Frontal cortex (tissue), 3 donors: ENCODE measurements at regions not wholly inside any gene's neighbourhood (a gene's known extent, or its start where the extent isn't known, plus 50 kb on each side); places are given as distances from the start of the nearest gene placed in this dataset.

Source experiments
- DNase-seq, 2 donors: peaks; one replicate each; pipeline ENCODE4 v3.0.0; 2012; ENCODE audit warnings: low spot score in 2 of 2
- FAIRE-seq: peaks from 2 replicates; lab custom pipeline; 2012; peaks lifted over from hg19 to GRCh38; lab: Jason Lieb, UNC
- donor health status: control.
- donor health status: control.
- donor health status: control.

DNA sequence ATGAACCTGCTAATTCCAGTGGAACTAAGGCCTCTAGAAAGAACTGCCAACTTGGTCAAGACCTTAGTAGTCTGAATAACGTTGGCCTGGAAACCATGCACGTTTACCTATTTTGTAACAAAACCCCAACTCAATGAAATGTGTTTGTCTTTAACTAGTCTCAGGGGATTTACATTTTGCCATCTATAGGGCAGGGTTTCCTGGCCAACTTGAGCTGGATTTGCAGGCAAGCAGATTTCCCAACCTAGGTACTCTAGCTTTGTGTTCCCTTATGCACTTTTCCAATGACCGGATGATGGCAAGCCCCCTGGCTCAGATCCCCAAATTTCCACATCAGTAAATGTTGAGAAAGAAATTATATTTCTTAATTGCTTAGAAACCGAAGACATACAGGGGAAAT lies 114.5 kb downstream of the IRS2 start:
- no peak for DNase-seq
- FAIRE-seq: no peak

DNA sequence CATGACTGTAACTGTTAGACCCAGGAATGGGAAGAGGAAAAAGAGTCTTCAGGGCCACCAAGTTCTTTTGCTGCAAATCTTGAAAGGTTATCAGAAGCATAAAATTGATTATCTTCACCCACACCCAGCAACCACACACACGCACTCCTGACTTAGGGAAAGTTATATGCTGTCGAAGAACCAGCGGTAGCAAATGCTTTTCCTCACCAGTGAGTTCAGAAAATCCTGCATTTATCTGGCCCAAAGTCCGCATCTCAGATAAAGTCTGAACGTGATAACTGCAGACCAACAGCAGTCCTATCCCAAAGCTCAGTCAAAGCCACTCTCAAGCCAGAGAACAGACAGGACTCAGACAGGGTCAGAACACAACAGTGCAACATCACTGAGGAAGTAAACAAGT lies 115.6 kb downstream of the IRS2 start:
- FAIRE-seq (no peak), DNase-seq (no peak)

DNA sequence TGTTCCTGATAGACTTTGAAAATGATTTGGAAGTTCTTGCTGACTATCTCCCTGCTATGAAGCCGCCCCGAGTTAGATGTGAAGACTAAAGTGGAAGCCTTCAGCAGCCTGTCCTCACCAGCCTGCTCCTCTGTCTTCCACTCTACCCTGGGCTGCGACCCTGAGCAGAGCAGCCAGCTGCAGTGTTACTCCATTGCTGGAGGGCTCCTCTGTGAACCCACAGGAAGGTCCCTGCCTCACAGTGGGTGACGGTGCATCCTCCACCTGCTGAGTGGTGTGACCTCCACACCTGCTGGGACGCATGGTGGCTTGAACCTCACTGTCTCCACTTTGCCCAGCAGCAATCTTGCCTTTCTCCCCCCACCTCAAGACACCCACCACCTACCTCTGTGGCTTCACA lies 116.4 kb downstream of the IRS2 start:
- DNase-seq (no peak), FAIRE-seq (no peak)

DNA sequence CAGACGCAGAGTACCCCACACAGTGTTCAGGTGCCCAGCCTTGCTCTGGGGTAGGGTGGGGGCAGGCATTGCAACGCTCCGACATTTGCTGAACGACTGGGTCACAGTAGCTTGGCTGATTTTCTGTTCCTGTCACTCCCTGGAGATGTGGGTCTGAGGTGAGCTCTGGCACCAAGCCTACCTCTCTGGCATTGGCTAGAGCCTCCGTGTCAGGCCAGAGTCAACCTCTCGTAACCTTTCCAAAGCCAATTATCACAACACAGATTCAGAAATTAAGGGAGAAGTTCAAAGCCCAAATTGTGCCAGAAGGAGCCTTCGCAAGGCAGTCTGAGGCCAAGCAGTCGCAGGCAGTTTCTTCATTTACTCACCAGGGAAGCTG lies 117.2 kb downstream of the IRS2 start:
- FAIRE-seq: no peak
- no peak for DNase-seq

DNA sequence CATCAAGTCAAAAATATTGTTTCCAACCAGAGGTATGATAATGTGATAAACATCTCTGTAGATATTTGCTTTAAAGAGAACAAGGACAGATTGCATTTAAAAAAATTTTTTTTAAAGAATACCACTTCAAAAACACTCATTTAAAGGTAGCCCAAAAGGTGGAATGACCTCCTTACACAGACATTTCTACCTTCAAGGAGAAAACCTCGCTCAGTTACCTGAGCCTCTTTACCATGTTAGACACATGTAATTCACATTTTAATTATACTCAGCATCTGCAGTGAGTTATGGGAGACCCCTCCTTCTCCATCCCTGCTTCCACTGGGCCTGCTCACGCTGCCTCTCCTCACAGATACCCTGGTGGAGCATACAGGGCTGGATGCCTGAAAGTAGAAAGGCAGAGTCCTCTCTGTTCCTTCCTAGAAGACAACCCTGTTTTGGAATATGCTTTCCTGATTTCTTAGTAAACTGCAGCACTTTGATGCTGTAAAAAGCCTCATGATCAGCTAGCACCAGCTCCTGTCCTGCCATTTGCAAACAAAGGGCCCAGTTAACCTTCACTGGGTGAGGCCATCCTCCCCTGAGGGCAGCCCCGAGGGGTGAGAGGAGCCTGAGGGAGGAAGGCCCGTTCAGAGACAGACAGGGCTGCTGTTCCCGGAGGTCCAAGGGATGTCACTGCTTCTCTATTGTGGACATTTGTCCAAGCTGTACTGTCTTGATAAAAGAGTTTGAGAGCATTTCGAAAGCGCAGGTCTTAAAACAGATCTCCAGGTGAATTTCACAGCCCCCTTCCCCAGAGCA lies 117.8 kb downstream of the IRS2 start:
- FAIRE-seq (no peak), DNase-seq (no peak)

DNA sequence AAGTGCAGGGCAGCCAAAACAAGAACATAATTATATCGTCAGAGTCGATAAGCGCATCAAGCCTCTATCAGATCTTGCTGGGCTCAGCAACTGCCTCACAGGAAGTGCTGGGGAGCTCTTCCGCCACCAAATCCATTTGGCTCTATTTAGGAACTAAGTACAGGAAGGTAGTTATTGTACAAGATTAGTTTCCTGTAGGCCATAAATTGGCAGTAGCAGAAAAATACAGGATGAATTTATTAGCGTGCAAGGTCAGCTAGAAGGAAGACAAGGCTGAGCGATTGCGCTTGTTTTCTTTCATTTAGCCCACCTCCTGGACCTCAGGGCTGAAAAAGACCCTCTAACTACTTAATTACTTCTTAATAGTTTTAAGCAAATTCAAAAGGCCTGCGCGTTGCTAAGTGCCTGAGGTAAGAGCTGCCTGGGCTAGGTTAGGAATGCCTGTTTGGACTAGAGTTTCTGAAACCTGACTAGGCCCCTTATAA lies 118.5 kb downstream of the IRS2 start:
- no peak for FAIRE-seq
- no peak for DNase-seq

DNA sequence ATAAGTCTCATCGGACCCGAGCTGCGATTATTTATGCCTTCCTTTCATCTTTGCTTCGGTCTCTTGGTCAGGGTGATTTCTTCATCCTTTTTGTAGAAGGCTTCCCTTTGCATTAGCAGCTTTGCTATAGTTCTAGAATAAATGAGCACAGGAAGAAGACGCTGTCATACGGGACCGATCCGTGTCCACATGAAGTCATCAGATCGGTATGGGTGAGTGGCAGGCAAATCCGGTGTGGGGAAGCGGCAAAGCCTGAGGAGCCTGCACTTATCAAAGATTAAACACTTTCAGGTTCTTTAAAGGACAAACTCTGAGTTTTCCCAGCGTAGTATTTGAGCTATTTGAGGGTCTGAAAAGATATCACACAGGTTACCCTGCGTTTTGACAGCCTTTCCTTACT lies 119.3 kb downstream of the IRS2 start:
- FAIRE-seq: no peak
- no peak for DNase-seq

DNA sequence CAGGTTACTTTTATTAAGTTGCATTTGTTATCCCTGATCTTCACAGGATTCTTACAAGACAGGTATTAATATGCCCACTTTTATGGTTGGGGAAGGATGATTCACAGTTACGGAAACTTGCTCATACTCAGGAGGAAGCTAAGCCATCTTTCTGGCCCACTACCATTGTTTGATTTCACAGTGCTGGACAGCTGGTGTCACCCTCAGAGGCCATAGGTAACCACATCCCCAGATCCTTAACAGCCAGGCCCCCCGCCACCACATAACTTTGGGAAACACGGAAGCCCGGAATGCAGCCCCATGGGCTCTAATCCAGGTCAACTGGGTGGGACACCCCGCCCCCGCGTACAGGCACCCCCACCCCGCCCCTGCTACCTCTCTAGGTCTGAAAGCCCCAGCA lies 119.7 kb downstream of the IRS2 start:
- DNase-seq: no peak
- FAIRE-seq: no peak

DNA sequence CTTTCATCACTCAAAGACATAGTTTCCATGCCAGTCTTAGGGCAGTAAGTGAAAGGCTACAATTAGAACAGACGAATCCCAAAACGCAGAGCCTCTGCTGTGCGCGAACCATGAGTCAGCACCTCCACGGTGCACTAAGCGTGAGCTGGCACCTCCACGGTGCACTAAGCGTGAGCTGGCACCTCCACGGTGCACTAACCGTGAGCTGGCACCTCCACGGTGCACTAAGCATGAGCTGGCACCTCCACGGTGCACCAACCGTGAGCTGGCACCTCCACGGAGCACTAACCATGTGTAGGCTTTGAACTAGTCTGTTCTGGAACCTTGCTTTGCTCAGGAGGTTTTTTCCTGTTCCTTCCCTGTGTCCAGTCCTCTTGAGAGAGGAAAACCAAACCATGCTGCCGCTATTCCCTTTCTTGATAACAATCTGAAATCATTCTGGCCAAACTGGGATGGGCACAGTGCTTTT lies 120.6 kb downstream of the IRS2 start:
- FAIRE-seq (no peak), DNase-seq (no peak)

DNA sequence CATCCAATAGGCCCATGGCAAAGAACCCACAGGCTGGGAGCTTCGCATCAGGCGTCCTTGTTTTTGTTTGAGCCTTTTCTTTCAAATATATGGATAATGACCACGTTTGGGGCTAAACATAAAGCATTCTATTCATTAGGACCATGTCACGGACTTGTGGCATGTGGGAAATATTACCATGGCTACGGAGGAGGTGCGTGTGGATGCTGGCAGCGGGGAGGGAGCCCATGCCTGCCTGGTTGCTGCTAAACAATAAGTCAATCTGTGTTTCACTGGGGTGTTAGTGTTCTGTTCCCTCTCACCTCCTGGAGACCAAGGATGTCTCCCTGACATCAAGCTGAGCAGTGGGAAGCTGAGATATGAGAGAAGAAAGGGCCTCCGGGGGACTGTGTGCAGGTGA lies 121.1 kb downstream of the IRS2 start:
- no peak for DNase-seq
- FAIRE-seq: no peak

DNA sequence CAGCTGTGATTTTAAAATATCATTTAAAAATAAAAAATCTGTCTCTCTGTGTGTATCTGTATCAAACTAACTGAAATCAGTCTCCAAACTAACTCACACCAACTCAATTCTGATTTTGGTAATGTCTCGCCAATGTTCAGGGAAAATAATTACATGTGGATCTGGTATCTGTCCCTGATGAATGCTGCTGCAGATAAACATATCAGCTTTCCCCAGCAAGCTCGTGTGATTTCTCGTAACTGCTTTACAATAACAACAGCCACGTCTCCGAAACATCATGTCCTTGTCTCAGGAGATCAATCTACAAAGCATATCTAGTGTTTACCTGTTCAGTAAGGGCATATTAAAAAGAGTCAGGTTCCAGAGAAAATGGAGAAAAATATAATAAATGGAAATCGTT lies 129.0 kb downstream of the IRS2 start:
- FAIRE-seq: no peak
- DNase-seq: no peak

DNA sequence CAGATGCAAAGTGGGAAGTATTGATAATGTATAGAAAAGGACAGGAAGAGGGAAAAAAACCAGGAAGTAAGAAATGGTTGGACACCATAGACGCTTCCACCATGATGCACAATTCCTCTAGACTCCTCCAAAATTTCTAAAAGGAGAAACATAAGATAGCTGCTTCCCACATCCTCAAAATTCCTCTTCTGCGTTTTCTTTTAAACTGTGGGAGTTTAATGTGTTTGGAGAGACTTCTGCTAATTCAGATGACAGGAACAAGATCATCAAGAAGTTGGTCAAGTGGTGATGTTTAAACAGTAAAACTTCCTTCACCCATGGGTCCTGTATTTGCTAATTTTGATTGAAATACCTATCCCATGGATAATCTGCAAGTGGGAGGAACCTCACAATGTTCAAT lies 130.2 kb downstream of the IRS2 start:
- FAIRE-seq: no peak

DNA sequence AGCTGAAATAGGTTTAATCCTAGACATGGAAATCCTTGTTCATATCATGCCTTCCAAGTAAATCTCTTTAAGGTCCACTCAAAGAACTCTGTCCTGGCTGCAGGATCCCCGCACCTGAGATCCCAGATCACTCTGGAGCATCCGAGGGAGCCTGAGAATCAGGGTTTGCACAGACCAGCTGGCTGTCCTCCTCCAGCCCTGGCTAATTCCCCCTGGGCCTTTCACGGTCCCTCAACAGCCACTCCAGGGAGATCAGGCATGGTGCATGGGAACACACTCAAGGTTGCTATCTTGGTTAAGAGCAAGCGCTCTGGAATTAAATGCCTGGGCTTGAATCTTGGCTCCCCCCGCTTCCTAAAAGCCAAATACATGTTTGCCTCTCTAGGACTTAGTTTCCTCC lies 130.8 kb downstream of the IRS2 start:
- DNase-seq (no peak), FAIRE-seq (no peak)

More for the DNA sequence above, 130.2 kb downstream of the IRS2 start:
- DNase-seq: no peak

DNA sequence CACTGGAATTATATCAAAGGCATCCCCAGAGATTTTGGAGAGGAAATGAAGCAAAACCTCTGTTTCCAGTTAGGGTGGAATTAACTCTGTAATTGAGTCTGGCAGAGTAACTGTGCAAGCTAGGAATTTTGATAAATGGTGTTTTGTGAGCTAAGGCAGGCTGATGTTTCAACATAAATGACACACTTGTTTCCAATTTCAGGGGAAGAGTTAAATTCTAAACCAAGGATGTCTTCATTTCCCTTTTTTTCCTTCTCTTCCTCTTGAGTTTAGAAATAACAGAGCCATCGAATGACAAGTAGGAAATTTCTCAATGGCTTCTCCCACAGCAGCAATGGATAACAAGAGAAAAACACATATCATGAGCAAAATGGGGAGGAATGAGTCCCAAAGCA lies 131.2 kb downstream of the IRS2 start:
- FAIRE-seq: no peak
- DNase-seq: no peak

DNA sequence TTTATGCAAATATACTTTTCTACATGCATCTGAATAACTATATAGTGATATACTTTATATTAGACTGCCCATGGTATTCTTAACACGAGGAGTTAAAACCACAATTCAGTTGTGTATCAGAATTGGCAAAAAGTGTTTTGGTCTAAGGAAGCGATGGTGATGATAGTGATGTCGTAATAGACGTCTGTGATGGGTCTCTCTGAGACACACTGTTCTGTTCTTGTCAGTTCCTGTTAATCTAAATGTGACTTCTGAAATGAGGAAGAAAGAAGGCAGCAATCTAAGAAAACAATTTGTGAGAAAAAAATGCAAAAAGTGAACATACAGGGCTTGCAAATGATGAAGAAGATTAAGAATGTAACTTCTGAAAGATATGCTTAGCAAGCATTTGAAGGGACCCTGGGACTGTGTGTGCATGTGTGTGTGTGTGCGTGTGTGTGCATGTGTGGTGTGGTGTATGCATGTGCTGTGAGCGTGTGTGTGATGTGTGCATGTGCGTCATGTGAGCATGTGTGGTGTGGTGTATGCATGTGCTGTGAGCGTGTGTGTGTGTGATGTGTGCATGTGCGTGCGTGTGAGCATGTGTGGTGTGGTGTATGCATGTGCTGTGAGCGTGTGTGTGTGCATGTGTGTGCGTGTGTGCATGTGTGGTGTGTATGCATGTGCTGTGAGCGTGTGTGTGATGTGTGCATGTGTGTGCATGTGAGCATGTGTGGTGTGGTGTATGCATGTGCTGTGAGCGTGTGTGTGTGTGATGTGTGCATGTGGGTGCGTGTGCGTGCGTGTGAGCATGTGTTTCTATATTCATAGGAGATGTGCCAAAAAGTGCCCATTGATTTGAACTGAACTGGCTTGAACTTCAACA lies 131.8 kb downstream of the IRS2 start:
- FAIRE-seq (no peak), DNase-seq (no peak)

DNA sequence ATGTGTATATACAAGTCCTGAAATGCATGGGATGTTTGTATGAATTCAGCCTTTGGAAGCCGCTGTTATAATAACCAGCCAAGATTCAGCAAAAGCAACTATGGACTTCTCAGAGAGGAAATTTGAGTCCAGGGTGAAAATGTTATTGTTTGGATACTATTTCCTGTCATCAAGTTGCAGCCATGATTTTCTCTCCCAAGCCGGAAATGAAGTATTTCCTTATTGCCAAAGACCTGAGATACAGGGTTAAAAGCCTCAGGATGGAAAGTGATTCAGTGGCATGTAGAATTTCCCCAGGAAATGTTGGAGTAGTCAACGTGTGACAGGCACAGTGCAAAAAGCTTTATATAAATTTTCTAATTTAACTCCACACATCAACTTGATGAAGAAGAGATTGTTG lies 133.9 kb downstream of the IRS2 start:
- DNase-seq (no peak), FAIRE-seq (no peak)

DNA sequence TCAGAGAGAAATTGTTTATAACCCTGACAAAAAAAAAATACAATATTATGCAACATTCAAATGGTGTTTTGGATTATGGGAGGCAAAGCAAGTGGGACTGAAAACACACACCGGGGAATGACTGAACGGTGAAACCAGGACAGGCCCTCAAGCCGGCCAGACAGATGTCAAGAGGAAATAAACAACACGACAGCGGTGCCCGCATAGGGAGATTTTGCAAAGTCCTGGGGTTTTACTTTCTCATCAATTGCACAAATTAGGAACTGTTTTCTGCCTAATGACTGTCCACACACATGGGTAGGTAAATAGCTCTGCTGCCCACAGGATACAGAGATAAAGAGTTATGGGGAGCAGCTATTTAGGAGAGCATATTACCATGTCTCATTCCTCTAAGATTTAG lies 134.5 kb downstream of the IRS2 start:
- no peak for DNase-seq
- FAIRE-seq: no peak

DNA sequence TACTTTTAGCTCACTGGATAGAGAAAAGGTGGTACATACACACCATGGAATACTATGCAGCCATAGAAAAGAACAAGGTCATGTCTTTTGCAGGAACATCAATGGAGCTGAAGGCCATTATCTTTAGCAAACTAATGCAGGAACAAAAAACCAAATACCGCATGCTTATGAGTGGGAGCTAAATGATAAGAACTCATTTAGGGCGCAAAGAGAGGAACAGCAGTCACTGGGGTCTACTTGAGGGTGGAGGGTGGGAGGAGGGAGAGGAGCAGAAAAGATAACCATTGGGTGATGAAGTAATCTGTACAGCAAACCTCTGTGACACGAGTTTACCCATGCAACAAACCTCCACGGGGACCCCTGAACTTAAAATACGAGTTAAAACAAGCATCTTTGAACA lies 135.1 kb downstream of the IRS2 start:
- DNase-seq: no peak
- FAIRE-seq: no peak

DNA sequence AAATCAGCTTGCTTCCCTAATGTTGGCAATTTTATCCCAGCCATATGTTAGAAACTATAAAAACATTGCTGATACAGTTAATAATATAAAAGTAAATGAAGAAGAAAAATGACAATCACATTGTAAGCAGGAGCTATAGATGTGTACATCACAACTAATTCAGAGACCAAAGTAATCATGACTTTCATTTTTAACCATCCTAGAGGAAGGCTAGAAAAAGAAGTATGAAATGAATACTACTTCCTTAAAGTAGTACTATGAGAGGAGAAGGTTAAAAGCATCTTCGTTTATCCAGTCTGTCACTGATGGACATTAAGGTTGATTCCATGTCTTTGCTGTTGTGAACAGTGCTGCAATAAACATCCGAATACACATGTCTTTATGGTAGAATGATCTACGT lies 135.5 kb downstream of the IRS2 start:
- DNase-seq (no peak), FAIRE-seq (no peak)

DNA sequence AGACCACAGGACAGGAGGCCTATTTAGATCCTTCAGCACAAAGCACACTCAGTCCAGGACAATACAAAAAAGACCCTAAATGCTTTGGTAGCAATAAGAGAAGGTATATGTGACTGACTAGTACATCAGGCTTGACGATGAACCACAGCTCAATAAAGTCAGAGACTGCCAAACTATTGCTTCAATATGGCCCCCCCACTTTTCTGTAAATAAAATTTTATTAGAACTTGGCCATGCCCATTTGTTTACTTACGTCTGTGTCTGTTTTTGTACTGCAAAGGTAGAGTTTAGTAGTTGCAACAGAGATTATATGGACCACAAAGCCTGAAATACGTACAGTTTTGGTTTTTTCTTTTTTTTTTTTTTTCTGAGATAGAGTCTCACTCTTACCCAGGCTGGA lies 136.7 kb downstream of the IRS2 start:
- FAIRE-seq: no peak
- no peak for DNase-seq

DNA sequence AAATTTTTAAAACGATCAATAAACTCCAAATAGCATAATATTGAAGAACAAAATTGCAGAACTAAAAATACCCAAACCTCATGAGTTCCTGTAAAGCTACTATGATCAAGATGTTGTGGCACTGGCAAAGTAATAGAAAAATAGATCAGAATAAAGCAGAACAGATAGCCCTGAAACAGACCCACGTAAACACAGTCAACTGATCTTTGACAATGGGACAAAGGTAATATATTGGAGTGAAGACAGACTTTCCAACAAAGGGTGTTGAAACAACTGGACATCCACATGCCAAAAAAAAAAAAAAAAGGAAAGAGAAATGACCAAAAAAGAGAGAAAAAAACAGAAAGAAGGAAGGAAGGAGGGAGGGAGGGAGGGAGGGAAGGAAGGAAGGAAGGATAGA lies 138.7 kb downstream of the IRS2 start:
- FAIRE-seq (no peak), DNase-seq (no peak)
